GM19238 (cell line): ENCODE measurements at regions not wholly inside any gene's neighbourhood (a gene's known extent, or its start where the extent isn't known, plus 50 kb on each side); places are given as distances from the start of the nearest gene placed in this dataset.

Experiments used
- DNase-seq: peaks from one replicate; pipeline ENCODE4 v3.0.0; 2011; ENCODE audit warnings: low spot score; ENCODE audit not compliant: insufficient read length

DNA sequence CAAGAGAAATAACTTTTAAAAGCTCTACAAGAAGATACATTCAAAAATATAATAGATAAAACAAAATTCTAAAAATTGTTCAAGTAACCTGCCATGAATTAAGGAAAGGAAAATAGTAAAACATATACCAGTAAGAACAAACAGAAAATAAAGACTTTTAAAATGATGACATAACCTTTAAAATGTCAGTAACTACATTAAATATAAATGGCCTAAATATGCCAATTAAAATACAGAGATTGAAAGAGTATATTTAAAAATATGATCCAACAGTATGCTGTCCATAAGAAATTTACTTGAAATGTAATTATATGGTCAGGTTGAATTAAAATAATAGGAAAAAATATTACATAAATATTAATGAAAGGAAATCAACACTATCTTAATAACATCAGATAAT, 911.7 kb upstream of the POU3F3 start:
- no peak for DNase-seq

DNA sequence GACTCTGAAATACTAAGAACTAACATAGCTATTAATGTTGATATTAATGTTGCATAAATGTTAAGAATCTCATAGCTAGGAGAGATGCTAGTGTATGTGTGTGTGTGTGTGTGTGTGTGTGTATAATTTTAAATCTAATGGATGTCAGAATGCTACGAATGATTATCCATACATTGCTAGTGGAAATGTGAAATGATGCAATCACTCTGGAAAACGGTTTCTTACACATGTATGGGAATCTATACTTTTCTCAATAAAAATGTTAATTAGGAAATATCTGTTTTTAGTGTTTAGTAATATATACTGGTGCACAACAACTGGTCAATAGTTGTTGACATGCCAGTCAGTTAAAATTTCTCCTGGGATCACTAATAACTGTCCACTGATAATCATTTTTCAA, 908.8 kb upstream of the POU3F3 start:
- DNase-seq: no peak

DNA sequence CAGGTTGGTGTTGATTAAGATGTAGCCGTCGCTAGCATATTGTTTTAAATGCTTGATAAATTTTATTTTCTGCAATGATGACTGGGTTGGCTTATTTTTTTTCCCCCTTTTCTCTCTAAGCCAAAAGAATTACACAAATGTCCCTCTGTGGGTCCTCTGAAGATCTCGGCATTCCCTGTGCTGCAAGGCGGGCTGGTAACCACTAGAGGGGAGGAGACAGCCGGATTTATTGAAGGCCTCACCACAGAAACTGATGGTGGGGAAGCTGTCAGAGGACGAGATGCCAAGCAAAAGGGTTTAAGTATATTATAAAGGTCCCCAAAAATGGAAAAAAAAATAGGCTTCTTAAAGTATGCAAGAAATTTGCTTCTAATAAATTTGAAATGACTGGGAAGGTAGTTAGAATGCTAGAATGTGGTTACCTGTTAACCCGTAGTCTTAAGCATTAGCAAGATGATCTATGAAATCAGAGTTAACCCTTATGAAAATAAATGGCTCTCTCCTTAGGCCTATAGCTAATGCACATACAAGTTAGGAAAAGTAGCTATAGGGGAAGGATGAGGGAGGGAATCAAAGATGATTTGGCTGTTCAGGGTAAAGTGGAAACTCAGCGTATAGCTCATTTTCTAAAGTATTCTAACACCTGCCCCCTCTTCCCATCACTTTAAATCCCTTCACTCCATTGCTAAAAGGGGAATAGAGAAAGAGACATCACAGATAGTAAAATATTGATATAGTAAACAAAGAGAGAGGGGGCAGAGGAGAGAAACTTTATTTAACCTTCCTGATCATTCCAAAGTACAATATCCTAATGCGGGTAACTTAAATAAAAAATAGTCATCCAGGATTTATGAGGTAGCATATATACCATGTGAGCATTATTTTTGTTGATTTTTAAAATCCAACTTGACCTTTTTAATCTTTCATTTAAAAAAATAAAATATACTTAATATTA, 894.5 kb upstream of the POU3F3 start:
- DNase-seq: no peak

DNA sequence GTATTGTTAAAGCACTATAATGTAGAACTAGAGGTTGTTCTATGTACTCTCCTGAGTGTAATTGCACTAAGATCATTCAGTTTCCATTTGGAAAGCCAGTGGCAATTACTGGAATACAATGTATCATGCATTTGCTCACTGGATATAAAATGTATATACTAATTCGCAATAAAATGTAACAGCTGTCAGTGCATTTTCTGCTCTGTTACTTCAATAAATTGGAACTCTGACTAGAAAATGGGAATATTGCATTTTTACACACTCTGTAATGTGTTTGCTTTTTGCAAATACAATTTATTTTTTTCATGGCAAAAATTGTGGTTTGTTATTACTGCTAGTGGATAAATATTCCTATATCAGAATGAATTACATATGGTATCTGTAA, 893.8 kb upstream of the POU3F3 start:
- DNase-seq: no peak

DNA sequence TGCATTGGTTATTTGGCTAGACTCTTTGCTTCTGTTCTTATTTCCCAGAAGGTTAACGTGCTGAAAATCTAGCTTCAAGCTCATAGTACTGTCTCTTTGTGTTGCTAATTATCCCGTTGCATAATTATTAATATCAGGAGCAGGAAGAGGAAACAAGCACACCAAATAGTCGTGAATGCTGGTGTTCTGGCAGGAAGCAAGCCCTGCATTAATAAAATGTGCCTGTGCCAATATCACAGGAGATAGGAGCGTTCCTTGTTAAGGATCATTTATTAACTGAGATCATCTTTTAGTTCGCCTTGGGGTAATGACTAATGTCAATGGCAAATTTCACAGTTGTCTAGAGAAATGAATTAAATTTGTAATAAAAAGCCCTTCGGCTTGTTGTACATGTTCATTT, 893.0 kb upstream of the POU3F3 start:
- no peak for DNase-seq

DNA sequence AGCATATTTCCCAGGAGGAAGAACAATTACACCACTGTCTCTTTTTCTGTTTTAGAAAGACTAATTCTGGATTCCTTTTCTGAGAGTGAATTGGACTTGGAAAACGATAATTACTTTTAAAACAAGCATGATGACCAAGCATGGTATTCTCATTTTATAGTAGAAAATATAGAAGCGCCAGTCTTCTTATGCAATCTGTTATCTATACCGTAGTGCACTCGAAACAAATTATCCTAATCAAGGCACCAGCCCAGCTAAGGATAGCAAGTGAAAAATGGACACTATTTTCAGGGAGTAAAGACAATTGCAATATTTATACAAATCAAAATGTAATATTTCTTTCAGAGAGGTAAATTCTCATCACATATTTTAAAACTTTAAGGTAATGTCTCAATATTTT, 892.1 kb upstream of the POU3F3 start:
- DNase-seq: no peak

DNA sequence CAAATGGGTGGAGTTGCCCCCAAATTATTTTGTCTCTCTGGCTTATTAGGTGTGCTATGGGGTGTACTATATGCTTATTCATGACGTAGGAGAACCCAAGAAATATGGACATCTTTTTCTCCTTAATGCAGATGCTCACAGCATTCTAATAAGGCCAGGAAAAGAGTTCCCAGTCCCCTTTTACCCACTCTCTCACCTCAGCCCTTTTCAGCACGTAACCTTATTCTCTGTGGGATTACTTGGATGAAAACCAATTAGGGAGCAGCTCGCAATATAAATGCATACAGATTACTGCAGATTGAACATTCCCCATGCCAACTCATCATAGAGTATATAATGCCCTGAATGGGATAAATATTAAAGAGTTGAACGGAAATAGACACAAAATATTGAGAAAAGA, 891.2 kb upstream of the POU3F3 start:
- no peak for DNase-seq

DNA sequence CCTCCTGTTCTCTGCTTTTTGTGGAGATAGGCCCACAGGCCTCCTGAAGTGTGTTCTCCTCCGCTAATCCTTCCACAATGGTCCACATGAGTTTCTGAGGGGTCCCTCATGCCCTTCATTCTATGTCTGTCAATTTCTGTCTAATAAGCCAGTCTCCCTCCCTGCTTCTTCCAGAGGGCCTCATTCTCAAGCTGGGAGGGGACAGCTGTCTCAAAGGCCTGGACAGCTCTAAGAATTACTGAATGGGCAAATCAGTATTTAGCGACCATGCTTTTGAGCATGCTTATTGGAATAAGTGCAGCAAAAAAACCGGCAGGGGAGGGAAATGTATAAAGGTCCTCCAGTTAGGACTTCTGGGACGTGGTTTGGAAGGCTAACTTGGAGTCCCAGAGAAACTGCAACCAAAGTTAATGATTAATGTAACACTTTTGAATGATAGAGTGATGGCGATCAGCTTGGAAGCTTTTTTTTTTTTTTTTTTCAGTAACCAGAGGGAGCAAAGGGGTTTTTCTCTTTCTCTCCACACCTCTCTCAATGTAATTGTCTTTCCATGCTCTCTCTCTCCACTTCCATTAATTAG, 890.7 kb upstream of the POU3F3 start:
- no peak for DNase-seq

DNA sequence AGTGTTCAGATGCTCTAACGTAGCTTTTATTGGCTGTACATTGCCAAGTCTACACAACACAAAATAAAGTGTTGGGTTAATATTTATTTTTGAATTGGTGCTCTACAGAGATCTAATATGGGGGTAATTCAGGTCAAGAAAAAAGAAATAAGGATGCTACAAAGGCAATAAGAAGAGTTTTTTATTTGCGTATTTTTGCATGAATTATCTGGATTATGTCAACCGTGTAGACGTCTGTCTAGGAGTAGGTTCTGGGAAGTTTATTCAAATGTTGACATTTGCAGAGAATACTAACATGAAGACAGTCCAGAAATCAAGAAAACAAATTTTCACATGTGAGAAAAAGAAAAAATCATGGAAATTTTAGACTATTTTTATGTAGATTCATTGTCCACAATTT, 876.7 kb upstream of the POU3F3 start:
- no peak for DNase-seq

DNA sequence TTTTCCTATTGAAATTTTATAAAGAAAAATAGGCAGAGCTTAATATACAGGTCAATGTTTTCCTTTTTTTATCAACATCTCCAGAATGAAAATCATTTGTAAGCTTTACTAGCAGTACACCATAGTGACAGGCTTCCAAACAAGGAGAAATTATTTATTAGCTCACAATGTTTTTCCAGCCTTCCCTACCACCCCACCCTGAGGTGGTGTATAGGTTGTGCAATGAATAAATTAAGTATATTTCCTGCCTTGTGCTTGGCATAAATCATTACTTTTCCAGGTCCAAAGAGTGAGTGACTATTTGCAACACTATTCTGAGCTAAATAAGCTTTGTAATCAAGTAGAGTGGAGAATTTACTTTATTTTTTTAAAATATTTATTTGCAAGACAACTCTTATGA, 876.2 kb upstream of the POU3F3 start:
- no peak for DNase-seq

DNA sequence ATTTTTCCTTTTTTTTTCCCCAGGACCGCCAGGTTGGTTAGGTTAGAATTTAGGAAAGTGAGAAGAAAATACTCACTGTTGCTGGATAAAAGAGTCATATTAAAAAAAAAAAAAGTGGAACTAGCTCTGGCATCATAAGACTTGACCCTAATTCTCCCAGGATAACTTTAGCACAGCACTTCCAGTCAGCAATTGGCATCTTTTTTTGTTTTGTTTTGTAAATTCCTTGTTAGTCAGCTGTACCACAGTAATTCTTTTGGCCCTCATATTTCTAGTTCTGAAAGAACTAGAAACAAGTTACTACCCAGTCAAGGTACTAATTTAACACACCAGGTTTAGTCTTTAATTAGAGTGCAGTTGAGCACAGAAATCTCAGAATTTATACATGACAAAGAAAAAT, 873.5 kb upstream of the POU3F3 start:
- DNase-seq: no peak

DNA sequence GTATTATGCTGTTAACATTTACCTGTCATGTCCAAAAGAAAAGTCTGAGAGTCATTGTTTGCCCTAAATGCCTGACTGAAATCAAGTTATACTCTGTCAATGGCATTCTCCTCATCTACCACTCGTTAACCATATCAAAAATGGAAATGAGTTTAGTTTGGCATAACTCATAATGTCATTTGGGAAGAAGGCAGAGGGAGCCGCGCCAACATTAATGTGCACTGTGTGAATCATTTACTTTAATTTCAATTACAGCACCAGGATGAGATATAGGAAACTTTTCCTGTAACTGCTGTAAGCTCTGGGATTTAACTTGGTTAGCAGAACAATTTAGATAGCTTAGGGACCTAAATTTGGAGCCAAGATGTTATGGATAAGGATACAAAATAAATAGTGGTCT, 871.2 kb upstream of the POU3F3 start:
- DNase-seq: no peak

DNA sequence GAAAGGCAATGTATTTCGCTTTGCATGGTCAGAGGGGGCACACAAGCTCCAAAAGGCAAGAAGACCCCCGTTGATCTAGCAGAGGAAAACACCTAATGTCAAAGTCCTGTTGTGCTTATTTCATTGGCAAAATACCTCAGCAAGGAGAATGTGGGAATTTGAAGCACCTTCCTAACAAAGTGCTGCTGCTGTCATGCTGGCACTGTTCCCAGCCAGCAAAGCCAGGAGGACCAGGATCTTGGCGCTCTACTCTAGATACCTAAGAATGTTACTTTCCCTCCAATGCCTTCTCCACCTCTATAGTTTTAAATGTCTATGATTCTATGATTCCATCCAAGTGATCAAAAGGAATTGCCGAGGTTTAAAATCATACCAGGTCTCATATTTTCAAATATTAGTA, 867.9 kb upstream of the POU3F3 start:
- DNase-seq: no peak

DNA sequence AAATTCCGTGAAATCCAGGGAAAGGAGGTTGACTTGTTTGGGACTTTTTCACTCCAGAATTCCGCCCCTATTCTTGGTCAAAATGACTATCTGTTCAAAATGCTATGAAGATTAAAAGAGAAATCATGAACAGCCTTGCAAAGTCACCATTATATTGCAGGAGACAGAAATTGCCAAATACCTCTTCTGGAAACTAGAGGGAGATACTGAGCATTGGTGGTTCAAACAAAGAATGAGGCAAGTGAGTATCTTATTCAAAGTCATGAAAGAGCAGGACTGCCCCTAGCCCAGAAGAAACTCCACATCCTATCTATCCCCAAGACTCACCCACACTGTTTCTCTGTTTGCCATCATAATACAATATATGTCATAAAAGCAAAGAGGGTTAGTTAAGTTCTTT, 862.3 kb upstream of the POU3F3 start:
- no peak for DNase-seq

DNA sequence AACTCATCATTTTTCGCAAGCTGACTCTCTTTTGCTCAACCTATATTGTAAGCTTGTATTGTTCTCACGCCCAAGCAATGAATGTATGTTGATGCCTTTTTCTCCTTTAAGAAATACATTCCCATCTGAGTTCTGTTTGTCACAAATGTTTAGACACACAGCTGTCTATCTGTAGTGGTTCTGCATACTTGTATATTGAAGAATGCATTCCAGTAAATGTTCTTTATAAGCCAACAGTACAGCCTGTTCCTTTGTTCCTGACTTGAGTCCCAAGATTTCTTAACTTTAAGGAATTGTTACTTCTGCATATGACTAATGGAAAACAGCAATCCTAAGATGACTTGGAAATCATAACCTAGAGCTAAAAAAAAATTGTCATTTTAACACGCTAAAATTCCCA, 849.1 kb upstream of the POU3F3 start:
- DNase-seq: no peak

DNA sequence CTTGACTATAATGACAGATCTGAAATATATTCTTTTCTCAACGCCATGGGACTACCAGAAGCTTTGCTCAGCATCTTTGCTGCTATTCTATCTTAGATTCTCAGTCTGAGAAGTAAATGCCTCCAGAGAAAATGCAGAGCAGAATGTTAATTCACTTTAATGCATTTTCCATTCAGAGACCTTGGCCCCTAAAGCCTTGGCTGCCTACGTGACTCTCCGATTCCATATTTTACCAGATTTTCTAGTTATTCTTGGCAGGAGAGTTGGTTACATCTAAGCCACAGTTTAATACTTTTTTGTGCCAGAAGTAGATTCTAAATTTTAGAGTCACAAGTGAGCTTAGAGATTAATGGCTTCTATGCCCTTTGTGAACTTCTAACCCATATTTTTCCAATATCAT, 837.1 kb upstream of the POU3F3 start:
- no peak for DNase-seq

DNA sequence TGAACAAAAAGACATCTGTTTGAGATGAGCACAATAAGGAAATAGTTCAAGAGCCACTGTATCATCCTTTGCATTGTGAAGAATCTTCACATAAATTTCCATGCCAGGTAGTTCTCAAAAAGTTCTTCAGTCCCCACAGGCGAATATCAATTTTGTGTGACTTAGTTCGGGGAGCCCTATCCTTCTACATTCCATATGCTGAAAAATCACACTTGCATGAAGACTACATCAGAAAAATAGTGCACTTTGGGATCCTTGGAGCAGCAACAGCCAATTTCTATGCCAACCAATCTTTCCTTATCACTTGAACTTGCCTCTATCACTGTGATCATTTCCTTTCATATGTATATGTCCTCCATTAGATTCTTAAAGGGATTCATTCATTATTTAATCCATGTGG, 830.6 kb upstream of the POU3F3 start:
- no peak for DNase-seq

DNA sequence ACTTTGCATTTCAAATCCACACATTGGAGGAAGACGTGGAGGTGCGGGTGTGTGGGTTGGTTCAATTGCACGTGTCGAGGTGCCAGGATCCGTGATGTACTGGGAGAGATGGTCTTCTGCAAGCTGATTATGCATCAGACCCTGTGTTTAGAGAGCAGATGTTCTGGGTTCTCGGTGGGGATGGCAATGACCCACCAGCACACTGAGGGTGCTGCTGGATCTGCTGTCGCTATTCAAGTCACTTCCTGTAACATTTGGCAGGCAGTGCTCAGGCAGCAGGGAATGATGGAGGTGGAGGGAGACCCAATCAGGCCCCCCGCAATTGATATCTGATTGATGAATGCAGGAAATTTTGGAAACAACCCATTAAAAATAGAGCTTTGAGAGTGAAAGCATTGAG, 830.1 kb upstream of the POU3F3 start:
- DNase-seq: no peak

DNA sequence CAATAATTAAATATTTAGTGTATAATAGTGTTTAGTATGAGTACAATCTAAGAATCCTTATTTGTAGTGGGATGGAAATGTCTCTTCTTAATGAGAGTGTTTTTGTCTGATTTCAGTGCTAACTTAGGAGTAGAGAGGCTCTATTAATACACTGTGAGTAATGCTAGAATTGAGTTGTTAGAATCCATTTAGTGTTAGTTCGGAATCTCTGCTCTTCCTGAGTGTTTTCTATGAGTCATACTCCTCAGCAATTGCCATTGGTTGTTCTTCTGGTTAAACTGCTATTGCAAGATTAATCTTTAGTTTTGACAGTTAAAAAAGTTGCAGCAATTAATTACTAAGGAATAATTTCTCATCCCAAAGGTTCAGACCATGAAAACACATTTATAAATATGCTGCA, 828.6 kb upstream of the POU3F3 start:
- DNase-seq: no peak

DNA sequence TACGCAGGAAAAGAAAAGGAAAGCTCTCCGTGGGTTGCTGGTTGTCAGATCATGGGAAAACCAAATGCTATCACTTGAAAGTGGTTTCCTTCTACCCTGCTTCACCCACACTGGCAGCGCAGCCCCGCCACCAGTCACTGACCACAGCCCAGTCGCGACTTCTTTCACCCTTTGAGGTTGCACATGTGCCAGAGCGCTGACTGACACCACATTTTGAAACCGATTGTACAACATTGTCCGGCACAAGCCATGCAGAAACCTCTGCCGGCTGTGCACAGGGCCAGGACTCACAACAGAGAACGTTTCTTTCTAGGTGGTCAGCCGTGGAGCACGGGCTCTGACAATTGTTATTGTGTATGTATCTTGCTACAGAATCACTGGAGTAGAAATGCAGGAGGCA, 827.2 kb upstream of the POU3F3 start:
- no peak for DNase-seq

DNA sequence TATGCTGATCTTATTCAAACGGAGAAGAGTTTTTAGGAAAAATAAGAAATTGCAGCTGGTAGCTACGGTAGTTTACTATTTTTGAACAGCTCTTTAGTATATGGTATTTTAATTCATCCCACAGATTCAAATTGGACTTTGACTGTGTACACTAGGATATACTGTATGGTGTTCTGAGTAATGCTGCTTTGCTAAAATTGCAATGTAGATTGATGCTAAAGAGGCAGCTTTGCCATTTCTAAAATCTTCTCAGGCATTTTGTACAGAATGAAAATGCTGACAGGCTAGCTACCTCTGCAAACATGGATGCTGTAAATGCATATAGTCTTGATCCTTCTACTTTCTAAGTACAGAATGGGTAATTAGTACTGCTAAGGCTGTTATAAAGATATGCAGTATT, 826.6 kb upstream of the POU3F3 start:
- no peak for DNase-seq

DNA sequence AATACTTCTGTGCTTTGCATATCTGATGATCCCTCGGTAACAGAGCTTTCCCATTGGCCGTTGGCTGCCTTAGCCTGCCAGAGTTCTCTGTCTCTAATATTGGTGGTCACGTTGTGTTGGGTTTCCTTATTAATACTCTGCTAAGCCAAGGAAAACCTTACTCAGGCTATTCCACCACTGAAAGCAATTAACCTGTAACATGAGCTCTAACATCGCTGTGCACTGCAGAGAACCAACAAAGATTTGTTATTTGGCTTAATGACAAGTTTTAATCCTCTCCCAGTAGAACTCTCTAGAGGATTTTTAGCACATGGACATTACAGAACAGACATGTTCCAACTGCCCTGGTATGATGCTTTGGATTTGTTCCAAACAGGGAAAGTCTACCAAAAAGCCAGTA, 825.9 kb upstream of the POU3F3 start:
- no peak for DNase-seq

DNA sequence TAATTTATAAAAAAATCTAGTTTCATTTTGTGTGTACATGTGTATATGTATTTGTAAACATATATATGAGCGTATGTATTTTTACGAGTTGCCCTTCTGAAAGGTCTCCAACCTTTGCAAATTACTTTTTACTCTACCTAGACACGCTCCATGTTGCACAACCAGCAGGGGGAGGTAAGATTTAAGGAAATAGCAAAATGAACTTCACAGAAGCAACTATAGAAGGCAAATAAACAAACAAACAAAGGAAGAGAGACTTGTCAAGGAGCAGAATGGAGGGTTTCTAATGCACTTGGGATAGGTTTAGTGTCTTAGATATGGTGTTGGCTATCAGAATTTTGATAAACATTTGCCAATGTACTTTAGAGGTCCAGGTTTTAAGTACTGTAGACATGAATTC, 820.5 kb upstream of the POU3F3 start:
- DNase-seq: no peak
